GM21576 (cell line): ENCODE measurements at regions not wholly inside any gene's neighbourhood (a gene's known extent, or its start where the extent isn't known, plus 50 kb on each side); places are given as distances from the start of the nearest gene placed in this dataset.

ENCODE experiments used
- ATAC-seq: cut with Tn5 transposase; IDR thresholded peaks from one replicate; pipeline ENCODE4 v1.9.1; 2021; ENCODE audit warnings: mild to moderate bottlenecking, moderate library complexity; ENCODE audit not compliant: unreplicated experiment

GRCh38 chr9:23938908-23939307 lies 112.9 kb upstream of the ELAVL2 start:
- no peak for ATAC-seq

- no peak for ATAC-seq
These were observed 108.4 kb upstream of the ELAVL2 start for GRCh38 chr9:23934291-23934906.

- no peak for ATAC-seq
These were observed 107.3 kb upstream of the ELAVL2 start for GRCh38 chr9:23933348-23933747.

GRCh38 chr9:23926368-23926767 lies 100.3 kb upstream of the ELAVL2 start:
- peak; percentile 55 for ATAC-seq

GRCh38 chr9:23914431-23915003 lies 88.5 kb upstream of the ELAVL2 start:
- no peak for ATAC-seq

- ATAC-seq, result no peak
These were observed 81.3 kb upstream of the ELAVL2 start for GRCh38 chr9:23907343-23907742.

GRCh38 chr9:23887781-23888180 lies 61.7 kb upstream of the ELAVL2 start:
- ATAC-seq, result no peak
